HG03354 (cell line): ENCODE measurements at regions not wholly inside any gene's neighbourhood (a gene's known extent, or its start where the extent isn't known, plus 50 kb on each side); places are given as distances from the start of the nearest gene placed in this dataset.

Experiments
- ATAC-seq: cut with Tn5 transposase; IDR thresholded peaks from one replicate; pipeline ENCODE4 v1.9.1; 2021; ENCODE audit warnings: mild to moderate bottlenecking; ENCODE audit not compliant: unreplicated experiment, poor library complexity, severe bottlenecking

DNA sequence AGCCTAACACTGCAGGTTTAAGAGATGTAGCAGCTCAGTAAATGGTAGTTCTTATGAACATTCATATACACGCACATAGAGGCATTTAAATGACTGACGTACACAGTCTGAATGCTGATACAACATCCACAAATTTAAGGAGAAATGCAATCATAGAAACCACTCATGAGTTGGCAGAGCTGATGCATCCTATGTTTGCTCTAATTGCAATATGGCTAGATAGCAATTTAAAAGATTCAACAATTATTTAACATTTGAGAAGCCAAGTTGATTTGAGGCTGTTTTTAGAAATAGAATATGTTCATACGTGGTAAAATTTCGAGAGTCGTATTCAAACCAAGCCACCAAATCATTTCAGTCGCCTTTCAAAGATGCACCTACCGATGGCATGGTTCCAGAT lies 135.6 kb downstream of the PFKFB3 start:
- ATAC-seq, result no peak

DNA sequence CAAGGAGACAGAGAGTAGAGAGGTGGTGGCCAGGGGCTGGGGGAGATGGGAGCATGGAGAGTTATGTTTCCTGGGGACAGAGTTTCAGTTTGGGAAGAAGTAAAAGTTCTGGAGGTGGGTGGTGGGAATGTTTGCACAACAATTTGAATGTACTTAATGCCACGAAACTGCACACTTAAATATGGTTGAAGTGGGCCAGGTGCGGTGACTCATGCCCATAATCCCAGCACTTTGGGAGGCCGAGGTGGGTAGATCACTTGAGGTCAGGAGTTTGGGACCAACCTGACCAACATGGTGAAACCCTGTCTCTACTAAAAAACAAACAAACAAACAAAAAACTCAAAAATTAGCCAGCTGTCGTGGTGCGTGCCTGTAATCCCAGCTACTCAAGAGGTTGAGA lies 137.2 kb downstream of the PFKFB3 start:
- ATAC-seq, result no peak

DNA sequence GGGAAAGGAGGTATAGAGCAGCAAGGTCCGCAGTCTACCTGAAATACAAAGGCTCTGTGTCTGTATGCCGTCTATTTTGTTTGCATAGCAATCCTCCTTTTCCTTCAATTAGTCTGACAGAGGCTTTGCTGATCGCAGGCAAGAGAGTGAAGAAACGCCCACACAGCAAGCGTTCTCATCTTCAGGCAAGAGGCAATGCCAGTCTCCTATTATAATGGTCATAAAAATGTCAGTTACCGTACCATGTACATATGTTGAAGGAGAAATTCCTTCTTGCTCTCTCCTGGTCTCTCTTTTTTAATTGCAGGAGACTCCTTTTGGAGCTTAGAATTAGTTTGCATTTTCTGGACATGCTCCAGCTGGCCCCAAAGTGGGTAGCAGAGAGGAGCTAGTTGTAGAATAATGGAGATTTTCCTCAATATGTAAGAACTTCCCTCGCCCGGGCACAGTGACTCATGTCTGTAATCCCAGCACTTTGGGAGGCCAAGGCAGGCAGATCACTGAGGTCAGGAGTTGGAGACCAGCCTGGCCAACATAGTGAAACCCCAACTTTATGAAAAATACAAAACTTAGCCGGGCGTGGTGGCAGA lies 139.5 kb downstream of the PFKFB3 start:
- no peak for ATAC-seq

DNA sequence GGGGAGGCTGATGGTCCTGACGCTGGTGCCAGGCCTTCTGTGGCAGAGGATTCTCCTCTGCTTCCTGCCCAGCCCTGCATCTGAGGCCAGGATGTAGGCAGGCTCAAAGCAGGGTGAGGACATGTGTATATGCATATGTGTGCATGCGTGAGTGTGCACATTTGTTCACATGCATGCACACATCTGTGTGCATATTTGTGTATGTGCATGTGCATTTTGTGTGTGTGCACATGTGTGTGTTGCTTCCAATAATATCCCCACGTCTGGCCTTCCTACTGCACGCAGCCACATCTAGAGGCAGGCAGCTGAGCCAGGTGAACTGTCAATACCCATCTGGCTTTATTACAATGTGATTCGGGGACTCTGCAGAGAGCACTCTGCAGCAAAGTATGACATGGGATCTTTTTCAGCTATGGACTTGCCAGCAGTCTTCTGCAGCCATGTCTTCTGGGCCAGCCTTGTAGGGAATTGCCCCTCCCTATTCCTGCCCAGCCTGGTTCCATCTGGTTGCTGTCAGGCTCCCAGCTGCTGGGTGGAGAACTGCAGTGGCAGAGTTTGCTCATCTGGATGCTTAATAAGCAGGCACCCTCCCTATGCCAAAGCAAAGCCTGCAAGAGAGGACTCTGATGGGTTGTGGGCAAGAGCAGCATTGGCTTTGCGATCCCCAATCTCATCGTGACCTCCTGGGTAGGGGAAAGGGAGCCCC lies 140.7 kb downstream of the PFKFB3 start:
- no peak for ATAC-seq

DNA sequence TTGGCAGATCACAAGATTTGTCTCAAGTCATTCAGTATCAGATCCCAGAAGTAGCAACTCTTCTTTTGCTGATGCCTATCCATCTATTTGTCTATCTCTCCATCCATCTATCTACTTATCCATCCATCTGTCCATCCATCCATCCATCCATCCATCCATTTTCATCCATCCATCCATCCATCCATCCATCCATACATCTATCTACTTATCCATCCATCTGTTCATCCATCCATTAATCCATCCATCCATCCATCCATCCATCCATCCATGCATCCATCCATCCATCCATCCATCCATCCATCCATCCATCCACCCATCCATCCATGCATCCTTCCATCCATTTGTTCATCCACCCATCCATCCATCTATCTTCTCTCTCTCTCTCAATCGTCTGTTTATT lies 142.7 kb downstream of the PFKFB3 start:
- ATAC-seq, result no peak

DNA sequence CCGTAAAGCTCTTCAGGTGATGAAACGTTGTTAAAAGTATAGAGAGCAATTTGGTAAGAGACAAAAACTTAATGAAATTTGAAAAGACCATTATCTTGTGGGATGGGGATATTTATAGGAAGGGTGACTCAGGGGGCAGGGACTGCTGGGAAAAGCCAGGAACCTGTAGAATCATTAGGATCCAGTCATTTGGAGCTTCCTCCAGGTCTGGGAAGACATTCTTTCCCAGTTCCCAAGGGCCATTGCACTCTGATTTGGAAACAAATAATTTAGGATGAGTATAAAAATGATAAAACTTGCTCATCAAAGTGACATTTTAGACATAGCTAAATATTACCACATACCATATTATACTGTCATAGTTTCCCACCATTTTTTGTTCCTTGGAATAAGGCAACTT lies 143.9 kb downstream of the PFKFB3 start:
- ATAC-seq, result no peak

DNA sequence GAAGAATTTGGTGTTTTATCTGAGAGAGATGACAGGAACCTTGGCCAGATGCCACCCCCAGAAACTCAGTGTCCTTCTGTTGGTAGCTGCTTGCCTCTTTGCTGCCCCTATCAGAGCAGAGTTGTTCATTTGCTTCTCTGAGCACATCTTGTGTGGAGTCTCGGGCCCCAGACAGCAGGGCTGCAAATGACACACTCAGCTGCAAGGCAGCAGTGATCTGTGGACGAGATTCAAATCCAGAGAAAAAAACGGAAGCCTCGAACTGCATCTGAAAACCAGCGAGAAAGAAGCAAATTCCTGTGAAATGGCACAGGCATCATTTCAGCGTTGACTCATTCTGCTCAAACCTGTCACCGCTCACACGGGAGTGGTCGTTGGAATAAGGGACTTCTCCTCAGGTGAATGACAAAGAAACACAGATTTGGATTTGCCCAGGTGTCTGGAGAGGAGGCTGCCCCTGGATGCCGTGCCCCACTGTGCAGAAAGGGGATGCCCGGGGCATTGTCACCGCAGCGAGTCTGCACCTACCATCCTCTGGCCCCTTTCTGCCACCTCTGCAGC lies 144.7 kb downstream of the PFKFB3 start:
- peak; percentile 23 for ATAC-seq

DNA sequence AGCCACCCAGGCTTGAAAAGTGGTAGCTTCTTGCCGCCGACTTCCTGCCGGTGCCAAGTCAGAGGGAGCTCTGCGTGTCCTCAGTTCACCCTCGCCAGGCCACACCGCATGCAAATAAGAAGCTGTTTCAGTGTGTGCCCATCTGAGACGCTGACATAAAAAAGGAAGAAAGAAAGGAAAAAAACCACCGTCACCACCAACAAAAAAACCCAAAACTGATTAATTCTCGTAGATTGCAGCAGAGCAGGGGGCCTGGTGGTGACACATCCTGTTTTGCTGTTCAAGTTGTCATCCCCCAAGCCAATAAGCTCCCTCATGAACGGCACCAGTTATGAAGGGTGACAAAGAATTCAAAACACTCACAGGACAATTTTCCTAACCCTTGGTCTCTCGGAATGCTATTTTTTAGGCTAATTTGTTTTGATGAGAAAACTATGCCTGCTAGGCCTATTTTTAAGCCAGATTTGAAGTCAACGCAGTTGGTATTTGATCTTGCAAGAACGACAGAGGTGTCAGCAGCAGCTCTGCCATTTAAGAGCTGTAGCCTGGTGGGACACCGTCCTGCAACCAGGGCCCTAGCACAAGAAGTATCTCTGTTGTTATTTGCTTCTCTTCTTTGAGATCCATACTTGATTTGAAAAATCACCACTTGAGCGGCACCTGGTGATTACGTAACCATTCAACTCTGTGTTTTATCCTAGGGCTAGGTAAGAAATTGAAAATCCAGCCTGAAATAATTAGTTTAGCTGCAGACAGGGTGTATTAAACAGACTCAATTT lies 145.6 kb downstream of the PFKFB3 start:
- peak; percentile 91 for ATAC-seq

DNA sequence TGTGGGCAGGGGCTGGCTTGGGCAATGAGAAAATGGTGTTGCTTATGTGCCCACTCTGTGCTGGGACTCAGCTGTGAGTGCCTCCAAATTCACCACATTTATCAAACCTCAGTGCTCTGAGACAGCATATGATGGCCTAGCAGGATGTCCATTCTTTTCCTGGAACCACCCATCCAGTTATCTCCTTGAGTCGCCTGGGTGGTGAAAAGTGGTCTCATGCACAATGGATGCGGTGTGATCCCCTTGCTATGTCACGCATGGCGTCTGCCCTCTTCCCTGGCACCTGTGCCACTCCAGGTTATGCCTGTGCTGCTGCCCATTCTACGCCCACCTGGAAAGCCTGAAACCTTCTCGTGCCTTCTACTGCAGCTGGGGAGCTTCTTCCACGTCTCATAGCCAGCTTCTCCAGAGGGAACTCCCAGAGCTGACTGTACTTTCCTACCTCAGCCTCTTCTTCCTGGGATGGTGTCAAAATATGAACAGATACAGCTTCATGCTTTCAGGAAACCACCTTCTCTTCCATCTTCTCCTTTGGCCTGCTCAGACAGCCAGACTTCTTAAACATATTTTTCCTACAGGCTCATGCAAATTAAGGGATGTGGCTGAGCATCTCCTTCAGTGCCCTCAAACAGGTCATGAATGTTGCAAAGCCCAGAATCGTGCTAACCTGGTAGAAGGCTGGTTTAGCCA lies 147.3 kb downstream of the PFKFB3 start:
- no peak for ATAC-seq

DNA sequence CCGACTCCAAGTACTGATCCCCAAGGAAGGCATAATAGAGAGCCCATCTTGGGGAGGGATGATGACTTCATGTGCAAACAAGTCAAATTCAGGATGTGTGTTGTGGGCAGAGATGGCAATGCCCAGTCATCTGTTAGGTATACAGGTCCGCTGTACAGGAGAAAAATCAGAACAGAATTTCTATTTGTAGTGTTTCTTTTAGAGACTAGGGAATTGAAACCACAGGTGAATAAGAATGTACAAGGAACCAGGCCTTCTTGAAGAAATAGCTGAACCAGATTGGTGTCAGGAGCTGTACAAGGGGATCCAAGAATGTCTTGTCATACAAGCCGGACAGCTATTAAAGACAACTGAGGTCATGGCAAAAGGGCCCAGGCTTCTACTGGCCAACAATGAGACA lies 147.9 kb downstream of the PFKFB3 start:
- ATAC-seq, result no peak

DNA sequence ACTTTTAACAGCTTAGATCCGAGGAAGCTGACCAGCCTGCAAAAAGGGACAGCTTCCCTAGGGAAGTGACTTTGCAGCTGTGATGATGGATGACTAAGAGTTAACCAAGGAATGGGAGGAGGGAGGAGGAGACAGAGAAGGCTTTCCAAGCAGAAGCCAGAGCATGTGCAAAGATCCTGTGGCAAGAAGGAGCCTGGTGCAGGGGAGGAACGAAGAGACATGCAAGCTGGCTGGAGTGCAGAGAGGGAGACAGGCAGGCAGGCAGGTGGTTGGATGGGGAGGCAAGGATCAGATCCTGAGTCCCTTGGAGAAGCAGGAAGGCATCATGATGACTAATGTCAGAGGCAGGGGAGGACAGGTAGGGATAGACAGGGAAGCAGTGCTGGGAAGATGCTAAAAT lies 148.8 kb downstream of the PFKFB3 start:
- ATAC-seq, result no peak

DNA sequence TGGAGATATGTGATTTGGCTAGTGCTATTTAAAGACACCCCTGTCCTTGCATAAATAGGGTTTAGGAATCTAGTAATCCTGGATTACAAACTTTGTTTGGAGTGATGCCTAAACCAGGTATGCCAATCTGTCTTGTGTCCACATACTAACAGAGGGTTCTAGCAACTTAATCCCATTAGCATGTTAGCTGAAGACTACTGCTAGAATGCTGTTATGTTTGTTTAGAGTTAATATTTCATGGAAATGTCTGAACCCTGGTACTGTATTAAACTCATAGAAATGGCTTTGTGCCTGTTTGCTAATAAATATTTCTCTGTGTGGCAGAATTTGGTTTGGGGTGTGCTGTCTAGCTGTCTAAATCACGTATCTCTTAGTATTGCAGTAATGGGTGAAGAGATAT lies 150.8 kb downstream of the PFKFB3 start:
- ATAC-seq, result no peak

DNA sequence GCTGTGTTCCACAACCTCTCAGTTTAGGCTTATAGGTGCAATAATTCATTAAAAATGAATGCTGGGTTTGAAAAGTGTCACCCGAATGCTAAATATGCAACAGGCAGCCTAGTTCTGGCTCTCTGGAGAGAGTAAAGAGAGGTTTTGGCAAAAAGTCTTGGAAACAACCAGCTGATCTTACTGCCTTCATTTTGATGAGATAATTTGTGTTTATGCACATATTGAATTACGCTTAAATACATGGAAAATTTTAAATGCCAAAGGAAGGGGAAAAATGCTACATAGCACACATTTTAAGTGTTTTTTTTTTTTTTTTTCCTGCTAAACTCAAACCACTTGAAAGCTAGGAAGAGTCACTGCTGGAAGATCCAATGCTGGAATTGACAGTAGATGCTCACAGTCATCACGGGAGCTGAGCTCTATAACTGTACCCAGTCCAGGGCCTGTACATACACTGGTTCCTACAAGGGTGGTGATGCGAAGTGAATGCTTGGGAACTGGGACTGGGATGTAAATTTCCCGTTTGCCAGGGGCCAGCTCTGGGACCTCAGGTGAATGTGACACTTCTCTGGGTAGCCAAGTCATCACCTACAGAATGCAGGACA lies 151.5 kb downstream of the PFKFB3 start:
- no peak for ATAC-seq

DNA sequence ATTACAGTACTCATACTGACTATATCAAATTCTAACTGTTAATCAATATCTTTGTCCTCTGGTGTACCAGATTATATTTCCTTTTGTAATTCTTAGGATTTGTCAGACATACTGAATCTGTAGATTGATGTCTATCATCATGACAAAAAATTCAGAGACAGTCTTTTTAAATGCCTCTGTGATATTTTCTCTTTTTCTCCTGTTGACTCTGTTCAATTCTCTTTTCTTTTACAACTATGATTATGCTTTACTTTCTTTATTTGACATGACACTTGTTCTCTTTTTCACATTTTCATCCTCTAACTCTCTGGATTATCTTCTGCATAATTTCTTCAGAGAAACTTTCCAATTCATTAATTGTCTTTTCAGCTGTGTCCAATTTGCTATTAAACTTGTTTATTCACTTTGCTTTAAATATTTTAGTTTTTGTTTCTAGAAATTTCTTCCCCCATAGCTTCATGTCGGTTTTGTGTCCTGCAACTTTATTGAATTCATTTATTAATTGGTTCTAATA lies 153.6 kb downstream of the PFKFB3 start:
- no peak for ATAC-seq

DNA sequence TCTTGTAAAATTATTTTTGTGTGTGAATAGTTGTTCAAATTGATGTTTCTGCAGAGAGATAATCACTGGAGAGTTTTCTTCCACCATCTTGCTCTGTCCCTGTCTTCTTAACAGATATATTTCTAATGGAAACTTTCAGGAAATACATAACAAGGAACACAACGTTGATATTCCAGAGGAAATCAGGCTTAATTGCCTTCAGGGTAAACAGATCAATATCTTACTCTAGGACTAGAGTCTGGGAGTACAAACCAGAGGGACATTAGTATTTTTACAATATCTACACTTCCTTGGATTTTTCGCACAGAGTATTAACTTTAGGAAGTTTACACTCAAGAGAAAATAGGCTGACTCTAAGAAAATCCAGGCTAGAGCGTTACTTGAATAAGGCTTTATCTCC lies 159.1 kb downstream of the PFKFB3 start:
- ATAC-seq, result no peak

DNA sequence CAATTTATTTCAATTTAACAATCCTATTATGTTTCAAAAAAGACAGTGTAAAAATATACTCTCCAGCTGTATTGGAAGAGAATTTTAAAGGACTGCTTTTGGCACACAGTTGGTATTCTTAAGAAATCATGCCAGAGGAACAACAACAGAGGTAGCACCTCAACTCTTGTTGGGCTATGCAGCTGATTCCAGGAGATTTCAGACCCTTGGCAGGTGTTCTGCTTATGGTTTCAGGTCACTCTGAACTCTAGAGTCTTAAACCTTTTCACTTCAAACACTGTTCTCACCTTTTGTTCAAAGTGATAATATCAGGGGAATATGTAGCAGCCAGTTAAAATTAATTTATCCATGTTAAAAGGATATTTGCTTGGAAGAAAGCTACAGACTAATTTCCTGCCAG lies 160.1 kb downstream of the PFKFB3 start:
- no peak for ATAC-seq

DNA sequence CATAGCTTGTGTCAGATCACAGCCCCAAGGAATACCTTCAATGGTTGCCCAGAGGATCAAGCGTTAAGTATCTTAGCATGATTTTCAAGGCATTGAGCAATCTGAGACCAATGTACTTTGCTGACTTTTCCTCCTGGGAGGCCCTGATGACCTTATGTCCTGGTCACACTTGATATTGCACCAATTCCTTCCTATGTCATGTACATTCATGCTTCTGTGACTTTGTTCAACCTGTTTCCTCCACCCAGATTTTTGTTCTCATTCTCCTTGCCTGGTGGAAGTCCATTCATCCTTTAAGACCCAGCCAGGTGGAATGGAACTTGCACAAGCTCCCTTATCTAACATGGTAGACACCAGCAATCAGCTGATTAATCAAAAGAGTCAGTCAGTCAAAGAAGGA lies 160.8 kb downstream of the PFKFB3 start:
- no peak for ATAC-seq

DNA sequence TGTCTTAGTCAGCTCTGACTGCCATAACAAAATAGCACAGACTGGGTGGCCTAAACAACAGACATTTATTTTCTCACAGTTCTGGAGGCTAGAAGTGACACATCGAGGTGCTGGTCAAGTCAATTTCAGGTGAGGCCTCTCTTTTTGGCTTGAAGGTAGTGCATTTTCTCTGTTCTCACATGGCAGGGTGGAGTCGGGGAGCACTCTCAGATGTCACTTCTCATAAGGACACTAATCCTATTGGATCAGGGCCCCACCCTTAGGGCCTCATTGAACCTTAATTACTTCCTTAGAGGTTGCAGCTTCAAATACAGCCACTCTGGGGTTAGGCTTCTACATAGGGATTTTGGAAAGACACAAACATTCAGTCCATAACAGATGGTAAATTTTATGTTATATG lies 161.6 kb downstream of the PFKFB3 start:
- no peak for ATAC-seq

DNA sequence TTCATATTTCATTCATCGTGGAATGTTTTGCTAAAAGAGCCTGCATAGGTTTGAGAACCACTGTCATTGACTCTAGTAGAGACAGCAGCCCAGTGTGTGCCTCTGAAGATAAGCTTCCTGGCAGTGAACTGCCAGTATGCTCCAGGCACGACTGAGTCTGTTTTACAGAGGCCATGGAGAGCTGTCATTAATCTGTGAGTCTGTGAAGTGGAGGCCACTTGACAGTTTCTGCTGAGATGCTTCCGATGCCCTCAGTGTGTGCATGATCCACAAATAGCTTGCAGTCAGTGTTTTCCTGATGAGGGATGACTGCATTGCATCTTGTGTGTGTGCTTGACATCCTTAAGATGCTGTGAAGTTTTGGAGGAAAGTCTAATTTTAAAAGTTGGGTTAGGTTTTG lies 162.2 kb downstream of the PFKFB3 start:
- no peak for ATAC-seq

DNA sequence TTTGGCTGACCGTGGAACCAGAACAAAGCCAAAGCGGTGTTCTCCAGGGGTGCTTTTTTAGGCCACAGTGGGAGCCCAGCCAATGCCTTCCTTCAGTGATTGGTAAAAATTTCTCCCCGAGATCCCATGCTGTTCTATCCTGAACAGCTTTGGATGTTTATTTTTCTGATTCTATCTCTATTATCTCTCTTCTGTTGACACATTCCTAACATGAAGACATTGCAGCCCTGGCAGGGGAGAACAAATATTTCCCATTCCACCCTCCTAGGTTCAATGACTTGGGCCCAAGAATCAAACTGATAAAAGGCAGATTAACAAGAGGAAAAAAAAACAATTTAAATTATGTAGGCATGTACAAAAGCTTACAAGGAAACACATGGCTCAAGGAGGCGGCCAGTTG lies 162.7 kb downstream of the PFKFB3 start:
- ATAC-seq, result no peak
